OCI-LY7 (cell line): ENCODE measurements at regions not wholly inside any gene's neighbourhood (a gene's known extent, or its start where the extent isn't known, plus 50 kb on each side); places are given as distances from the start of the nearest gene placed in this dataset.

ENCODE experiments used
- BruUV-seq: library from RNA; stranded (reverse); fragments of 400-500 nt; replicated peaks from 2 replicates; lab custom pipeline; 2021; lab: Mats Ljungman, UMichigan
- CTCF ChIA-PET: fragments of 300-600 bp; sonication (Branson Sonifier 250); formaldehyde crosslinking; loops from one replicate; lab custom pipeline; 2022; ENCODE audit warnings: antibody characterized with exemption; ENCODE audit not compliant: unreplicated experiment; lab: Charles Lee
- POLR2A ChIA-PET: fragments of 300-600 bp; sonication (Branson Sonifier 250); formaldehyde crosslinking; loops from one replicate; lab custom pipeline; 2022; ENCODE audit warnings: antibody characterized with exemption; lab: Charles Lee
- DNase-seq: peaks from one replicate; pipeline ENCODE4 v3.0.0-alpha.2; 2015; ENCODE audit warnings: low spot score
- H2AFZ ChIP-seq: fragments of 200-600 bp; sonication (generic), shearing (Covaris generic); 2 replicates; pipeline ENCODE4 v1.6.1; 2014; ENCODE audit warnings: mild to moderate bottlenecking, antibody characterized with exemption, low read length, moderate library complexity
- H3K27ac ChIP-seq: fragments of 200-600 bp; sonication (generic); 2 replicates; pipeline ENCODE4 v1.5.1; 2014; ENCODE audit warnings: mixed run types, low read depth, mild to moderate bottlenecking, moderate library complexity, low read length, inconsistent platforms; ENCODE audit not compliant: poor library complexity, severe bottlenecking
- H3K36me3 ChIP-seq: fragments of 200-600 bp; sonication (generic); 2 replicates; pipeline ENCODE4 v1.6.1; 2014; ENCODE audit warnings: mild to moderate bottlenecking, antibody characterized with exemption, low read length, moderate library complexity, mixed read lengths; ENCODE audit not compliant: insufficient read depth
- H3K4me1 ChIP-seq: fragments of 200-600 bp; sonication (generic); 2 replicates; pipeline ENCODE4 v1.5.1; 2014; ENCODE audit warnings: mild to moderate bottlenecking, low read length; ENCODE audit not compliant: insufficient read depth, poor library complexity, severe bottlenecking
- H3K4me2 ChIP-seq: fragments of 200-600 bp; sonication (generic); 2 replicates; pipeline ENCODE4 v1.6.1; 2014; ENCODE audit warnings: mild to moderate bottlenecking, low read length
- H3K4me3 ChIP-seq: fragments of 200-600 bp; sonication (generic); 2 replicates; pipeline ENCODE4 v1.5.1; 2014; ENCODE audit warnings: mild to moderate bottlenecking, low read depth, low read length; ENCODE audit not compliant: poor library complexity, severe bottlenecking
- H3K79me2 ChIP-seq: fragments of 200-600 bp; sonication (generic); 2 replicates; pipeline ENCODE4 v1.6.1; 2016; ENCODE audit warnings: low read depth, mild to moderate bottlenecking, low read length, moderate library complexity, mixed read lengths; ENCODE audit not compliant: insufficient read depth
- H3K9me2 ChIP-seq: fragments of 200-600 bp; sonication (generic); 2 replicates; pipeline ENCODE4 v1.6.1; 2016; ENCODE audit warnings: mild to moderate bottlenecking, low read length, mixed read lengths; ENCODE audit not compliant: insufficient read depth
- H3K9me3 ChIP-seq: fragments of 200-600 bp; sonication (generic); 2 replicates; pipeline ENCODE4 v1.6.1; 2014; ENCODE audit warnings: mild to moderate bottlenecking, mixed run types, low read length, mixed read lengths
- H4K20me1 ChIP-seq: fragments of 200-600 bp; sonication (generic); 2 replicates; pipeline ENCODE4 v1.6.1; 2014; ENCODE audit warnings: mild to moderate bottlenecking, antibody characterized with exemption, low read length, moderate library complexity, mixed read lengths; ENCODE audit not compliant: insufficient read depth
- EZH2phosphoT487 ChIP-seq: fragments of 200-600 bp; sonication (generic); IDR thresholded peaks from 2 replicates; pipeline ENCODE4 v1.6.1; 2018; ENCODE audit warnings: low read depth, borderline replicate concordance, mild to moderate bottlenecking, mixed run types, antibody characterized with exemption, low read length, moderate library complexity, mixed read lengths
- intact Hi-C: fragments of 100-400 bp; cut with micrococcal nuclease; formaldehyde crosslinking; loops from one replicate; pipeline ENCODE4 v1.10.0; 2022; ENCODE audit not compliant: unreplicated experiment
- TF ChIP-seq, protein P1 (sequence below): fragments of 200-600 bp; sonication (generic); conservative IDR thresholded peaks from 2 replicates; pipeline ENCODE4 v1.5.1; 2014; ENCODE audit warnings: mild to moderate bottlenecking, antibody characterized with exemption, low read length, moderate library complexity, mixed read lengths

DNA sequence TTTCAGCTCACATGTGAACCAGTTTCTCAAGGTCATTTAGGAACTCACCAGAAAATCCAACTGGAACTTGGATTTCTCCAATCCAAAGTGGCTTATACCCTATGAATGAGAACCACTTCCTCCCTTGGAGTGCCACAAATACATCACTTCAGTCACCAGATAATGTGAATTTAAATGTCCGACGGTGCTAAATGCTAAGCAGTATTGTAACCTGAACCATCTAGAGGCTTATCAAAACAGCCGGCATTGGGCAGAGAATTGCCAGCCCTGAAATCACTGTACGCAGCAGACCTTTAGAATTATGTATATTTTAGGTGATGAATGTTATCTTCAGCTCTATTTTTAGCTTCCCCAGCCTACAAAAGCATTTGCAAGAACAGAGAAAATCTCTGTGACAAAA lies 76.8 kb upstream of the COX20 start:
- intact Hi-C loops, result no loop called here
- Histone ChIP-seq H3K36me3 (no peaks in the 10 kb centered on the region), H3K79me2 (no peaks in the 10 kb centered on the region), H3K27ac (no peak overlapping the region), H3K4me1 (no peaks in the 10 kb centered on the region), H3K9me2 (no peaks in the 10 kb centered on the region), H4K20me1 (no peaks in the 10 kb centered on the region), H2AFZ (no peak overlapping the region), H3K4me2 (no peak overlapping the region), H3K4me3 (no peak overlapping the region), H3K9me3 (no peaks in the 10 kb centered on the region)
- BruUV-seq, result no TSS peak
- DNase-seq, result no peak
- CTCF ChIA-PET, result no interaction called here
- TF ChIP-seq, protein P1, sequence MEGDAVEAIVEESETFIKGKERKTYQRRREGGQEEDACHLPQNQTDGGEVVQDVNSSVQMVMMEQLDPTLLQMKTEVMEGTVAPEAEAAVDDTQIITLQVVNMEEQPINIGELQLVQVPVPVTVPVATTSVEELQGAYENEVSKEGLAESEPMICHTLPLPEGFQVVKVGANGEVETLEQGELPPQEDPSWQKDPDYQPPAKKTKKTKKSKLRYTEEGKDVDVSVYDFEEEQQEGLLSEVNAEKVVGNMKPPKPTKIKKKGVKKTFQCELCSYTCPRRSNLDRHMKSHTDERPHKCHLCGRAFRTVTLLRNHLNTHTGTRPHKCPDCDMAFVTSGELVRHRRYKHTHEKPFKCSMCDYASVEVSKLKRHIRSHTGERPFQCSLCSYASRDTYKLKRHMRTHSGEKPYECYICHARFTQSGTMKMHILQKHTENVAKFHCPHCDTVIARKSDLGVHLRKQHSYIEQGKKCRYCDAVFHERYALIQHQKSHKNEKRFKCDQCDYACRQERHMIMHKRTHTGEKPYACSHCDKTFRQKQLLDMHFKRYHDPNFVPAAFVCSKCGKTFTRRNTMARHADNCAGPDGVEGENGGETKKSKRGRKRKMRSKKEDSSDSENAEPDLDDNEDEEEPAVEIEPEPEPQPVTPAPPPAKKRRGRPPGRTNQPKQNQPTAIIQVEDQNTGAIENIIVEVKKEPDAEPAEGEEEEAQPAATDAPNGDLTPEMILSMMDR, result no peak
- no peak for TF ChIP-seq EZH2phosphoT487
- POLR2A ChIA-PET, result interaction anchor here (0.7 kb wide), 1 partner anchor 214 kb away, joined by 3 read pairs; no protein-coding TSS in a partner anchor

DNA sequence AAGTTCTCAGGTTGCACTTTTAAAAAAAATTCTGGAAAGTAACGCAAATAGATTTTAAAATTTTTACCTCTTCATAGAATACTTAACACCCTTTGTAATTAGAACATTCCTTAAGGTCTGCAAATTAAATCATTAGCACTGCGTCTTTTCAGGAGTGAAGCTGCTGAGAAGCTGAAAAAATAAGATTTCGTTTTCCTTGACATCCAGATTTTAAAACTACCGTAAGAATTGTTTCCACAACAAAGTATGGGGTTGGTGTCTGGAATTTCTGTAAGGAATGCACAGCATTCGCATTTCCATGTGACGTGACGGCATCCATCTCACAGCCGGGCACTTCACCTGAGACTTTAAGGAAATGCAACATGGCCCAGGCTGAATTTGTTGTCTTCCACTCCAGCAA lies 76.3 kb upstream of the COX20 start:
- no peak for DNase-seq
- no peak overlapping the region for H2AFZ ChIP-seq
- H3K9me2 ChIP-seq, result no peaks in the 10 kb centered on the region
- H3K4me1 ChIP-seq, result no peaks in the 10 kb centered on the region
- H3K4me3 ChIP-seq, result no peak overlapping the region
- intact Hi-C loops, result no loop called here
- no peak overlapping the region for H3K4me2 ChIP-seq
- no peaks in the 10 kb centered on the region for H3K36me3 ChIP-seq
- no peaks in the 10 kb centered on the region for H3K9me3 ChIP-seq
- no peaks in the 10 kb centered on the region for H3K79me2 ChIP-seq
- H4K20me1 ChIP-seq, result no peaks in the 10 kb centered on the region
- no peak overlapping the region for H3K27ac ChIP-seq
- TF ChIP-seq EZH2phosphoT487, result no peak
- BruUV-seq, result no TSS peak
- POLR2A ChIA-PET, result interaction anchor here (0.7 kb wide), 1 partner anchor 214 kb away, joined by 3 read pairs; no protein-coding TSS in a partner anchor
- CTCF ChIA-PET, result no interaction called here

DNA sequence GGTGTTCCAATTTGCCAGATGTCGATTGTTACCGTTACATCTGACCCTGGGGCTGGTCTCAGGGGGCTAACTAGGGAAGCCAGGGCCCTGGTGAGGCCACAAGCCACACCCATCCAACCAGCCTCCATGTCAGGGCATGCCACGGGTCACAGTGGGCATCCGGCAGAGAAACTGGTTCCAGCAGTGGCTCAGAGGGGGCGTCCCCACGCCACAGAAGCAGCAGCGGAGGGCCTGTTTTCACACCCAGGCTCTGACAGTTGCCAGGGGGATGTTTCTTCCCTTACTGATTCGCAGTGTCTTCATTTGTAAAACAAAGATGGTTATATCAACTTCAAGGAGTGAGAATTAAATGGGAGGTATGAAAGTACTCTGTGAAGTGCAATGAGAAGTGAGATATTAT lies 75.0 kb upstream of the COX20 start:
- no peak for DNase-seq
- POLR2A ChIA-PET, result no interaction called here
- H3K9me3 ChIP-seq, result no peaks in the 10 kb centered on the region
- intact Hi-C loops, result no loop called here
- H3K27ac ChIP-seq, result no peak overlapping the region
- BruUV-seq, result no TSS peak
- no peak overlapping the region for H2AFZ ChIP-seq
- no peaks in the 10 kb centered on the region for H3K4me1 ChIP-seq
- H3K4me2 ChIP-seq, result no peak overlapping the region
- no peak overlapping the region for H3K4me3 ChIP-seq
- H4K20me1 ChIP-seq, result no peaks in the 10 kb centered on the region
- no peaks in the 10 kb centered on the region for H3K36me3 ChIP-seq
- no peaks in the 10 kb centered on the region for H3K79me2 ChIP-seq
- TF ChIP-seq, protein P1, result no peak
- no peaks in the 10 kb centered on the region for H3K9me2 ChIP-seq
- CTCF ChIA-PET, result no interaction called here
